Esophagus muscularis mucosa (tissue), 2 donors: ENCODE measurements at regions not wholly inside any gene's neighbourhood (a gene's known extent, or its start where the extent isn't known, plus 50 kb on each side); places are given as distances from the start of the nearest gene placed in this dataset.

Experiments
- POLR2A ChIP-seq: fragments of 450-650 bp; IDR thresholded peaks from one replicate; pipeline ENCODE4 v1.6.1; 2017; ENCODE audit warnings: antibody characterized with exemption, moderate library complexity, mild to moderate bottlenecking, low read depth
- POLR2AphosphoS5 ChIP-seq, 2 donors: sonication (generic); formaldehyde crosslinking; IDR thresholded peaks; one replicate each; pipeline ENCODE4 v1.6.1; 2017; ENCODE audit warnings: antibody characterized with exemption in 2 of 2

- TF ChIP-seq POLR2A (no peak), POLR2AphosphoS5 (IDR thresholded peaks at IDR 0.05) (no peak)
These were observed 119.4 kb upstream of the TSC22D1 start for GRCh38 chr13:44695520-44695919.
